ENCODE measurements at regions not wholly inside any gene's neighbourhood (a gene's known extent, or its start where the extent isn't known, plus 50 kb on each side); places are given as distances from the start of the nearest gene placed in this dataset.

DNA sequence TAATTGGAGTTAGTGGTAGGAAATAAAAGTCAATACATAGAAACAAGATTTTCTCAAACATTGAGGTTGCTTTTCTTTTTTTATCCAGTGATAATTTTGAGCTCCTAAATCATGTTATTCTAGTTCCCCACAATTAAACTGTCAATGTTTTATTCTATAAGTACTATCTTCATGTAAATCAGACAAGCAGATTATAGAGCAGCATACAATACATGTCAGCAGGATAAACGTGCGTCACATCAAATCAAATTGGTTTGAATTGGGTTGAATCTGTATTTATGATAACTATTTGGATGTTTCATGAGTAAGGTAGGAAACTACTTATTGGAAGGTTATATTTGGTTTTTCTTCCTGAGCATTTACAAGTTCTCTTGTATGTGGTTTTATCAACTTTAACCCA lies 2028.7 kb downstream of the NCAM2 start:
- Histone ChIP-seq H3K4me3 (ENCODE audit: low read depth, low read length) (no peak overlapping the region), H3K4me1 (no peaks in the 10 kb centered on the region), H3K27me3 (replicated peaks; ENCODE audit: control insufficient read depth, insufficient read depth, low read length) (no peaks in the 10 kb centered on the region), H3K9me3 (no peaks in the 10 kb centered on the region), H3K36me3 (ENCODE audit: control insufficient read depth, insufficient read depth, low read length) (no peaks in the 10 kb centered on the region)
- Mint-ChIP-seq H3K36me3 (ENCODE audit: insufficient read depth, unreplicated experiment) (no peaks in the 10 kb centered on the region), H3K4me3 (ENCODE audit: unreplicated experiment) (no peak overlapping the region), H3K9me3 (ENCODE audit: unreplicated experiment) (no peaks in the 10 kb centered on the region), H3K27ac (ENCODE audit: unreplicated experiment) (no peak overlapping the region), H3K4me1 (ENCODE audit: low read depth, unreplicated experiment) (no peaks in the 10 kb centered on the region), H3K27me3 (ENCODE audit: insufficient read depth, unreplicated experiment) (no peaks in the 10 kb centered on the region)
- no peak for DNase-seq
- ChIA-PET CTCF (no interaction called here), POLR2A (no interaction called here)
- intact Hi-C loops (cut with micrococcal nuclease; ENCODE audit: unreplicated experiment) = no loop called here
- no TSS peak for BruUV-seq (replicated peaks)
- TF ChIP-seq CTCF (IDR thresholded peaks at IDR 0.05; ENCODE audit: insufficient read depth in 1 of 2, low read depth in 1 of 2, low read length in 1 of 2, severe bottlenecking in 1 of 2, unreplicated experiment in 1 of 2) = no peak

GRCh38 chr21:23039846-23040245 lies 2041.6 kb downstream of the NCAM2 start:
- CTCF ChIA-PET = no interaction called here
- TF ChIP-seq CTCF (IDR thresholded peaks at IDR 0.05; ENCODE audit: insufficient read depth in 1 of 2, low read depth in 1 of 2, low read length in 1 of 2, severe bottlenecking in 1 of 2, unreplicated experiment in 1 of 2) = no peak
- Histone ChIP-seq H3K4me1 (no peaks in the 10 kb centered on the region), H3K36me3 (ENCODE audit: control insufficient read depth, insufficient read depth, low read length) (no peaks in the 10 kb centered on the region), H3K4me3 (ENCODE audit: low read depth, low read length) (no peak overlapping the region), H3K9me3 (no peaks in the 10 kb centered on the region), H3K27me3 (replicated peaks; ENCODE audit: control insufficient read depth, insufficient read depth, low read length) (no peaks in the 10 kb centered on the region)
- H3K4me1 Mint-ChIP-seq (ENCODE audit: low read depth, unreplicated experiment) = no peaks in the 10 kb centered on the region
- H3K9me3 Mint-ChIP-seq (ENCODE audit: unreplicated experiment) = no peaks in the 10 kb centered on the region
- POLR2A ChIA-PET = no interaction called here
- BruUV-seq (replicated peaks) = no TSS peak
- H3K4me3 Mint-ChIP-seq (ENCODE audit: unreplicated experiment) = no peak overlapping the region
- H3K27me3 Mint-ChIP-seq (ENCODE audit: insufficient read depth, unreplicated experiment) = no peaks in the 10 kb centered on the region
- H3K27ac Mint-ChIP-seq (ENCODE audit: unreplicated experiment) = no peak overlapping the region
- no peak for DNase-seq
- intact Hi-C loops (cut with micrococcal nuclease; ENCODE audit: unreplicated experiment) = no loop called here
- H3K36me3 Mint-ChIP-seq (ENCODE audit: insufficient read depth, unreplicated experiment) = no peaks in the 10 kb centered on the region

DNA sequence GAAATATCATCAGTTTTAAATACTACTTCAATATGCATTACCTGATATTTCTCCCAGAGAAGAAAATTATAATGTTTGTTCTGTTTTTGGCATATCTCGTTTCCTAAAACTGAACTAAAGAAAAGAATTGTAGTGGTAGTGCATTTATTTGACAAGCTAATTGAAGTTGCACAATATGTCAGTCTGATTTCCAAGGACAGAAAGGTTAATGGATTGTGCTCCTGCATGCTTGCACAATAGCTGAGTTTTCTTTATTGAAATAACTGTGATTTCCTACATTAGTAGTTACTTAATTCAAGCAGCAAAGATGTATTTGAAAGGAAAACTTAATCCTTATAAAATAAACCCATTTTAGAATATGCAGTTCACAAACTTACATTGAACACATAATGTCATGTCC lies 2047.7 kb downstream of the NCAM2 start:
- H3K9me3 Mint-ChIP-seq (ENCODE audit: unreplicated experiment) = no peaks in the 10 kb centered on the region
- intact Hi-C loops (cut with micrococcal nuclease; ENCODE audit: unreplicated experiment) = no loop called here
- POLR2A ChIA-PET = no interaction called here
- no peak for DNase-seq
- Histone ChIP-seq H3K4me1 (no peaks in the 10 kb centered on the region), H3K9me3 (no peaks in the 10 kb centered on the region), H3K27me3 (replicated peaks; ENCODE audit: control insufficient read depth, insufficient read depth, low read length) (no peaks in the 10 kb centered on the region), H3K36me3 (ENCODE audit: control insufficient read depth, insufficient read depth, low read length) (no peaks in the 10 kb centered on the region), H3K4me3 (ENCODE audit: low read depth, low read length) (no peak overlapping the region)
- no peaks in the 10 kb centered on the region for H3K36me3 Mint-ChIP-seq (ENCODE audit: insufficient read depth, unreplicated experiment)
- no peaks in the 10 kb centered on the region for H3K27me3 Mint-ChIP-seq (ENCODE audit: insufficient read depth, unreplicated experiment)
- no peaks in the 10 kb centered on the region for H3K4me1 Mint-ChIP-seq (ENCODE audit: low read depth, unreplicated experiment)
- no peak overlapping the region for H3K27ac Mint-ChIP-seq (ENCODE audit: unreplicated experiment)
- no TSS peak for BruUV-seq (replicated peaks)
- CTCF ChIA-PET = no interaction called here
- no peak for TF ChIP-seq CTCF (IDR thresholded peaks at IDR 0.05; ENCODE audit: insufficient read depth in 1 of 2, low read depth in 1 of 2, low read length in 1 of 2, severe bottlenecking in 1 of 2, unreplicated experiment in 1 of 2)
- H3K4me3 Mint-ChIP-seq (ENCODE audit: unreplicated experiment) = no peak overlapping the region

Data from Caco-2 (cell line).